HG03571 (cell line): ENCODE measurements at regions not wholly inside any gene's neighbourhood (a gene's known extent, or its start where the extent isn't known, plus 50 kb on each side); places are given as distances from the start of the nearest gene placed in this dataset.
"Not testable (repeated sequence)": the region's sequence is repeated elsewhere in the genome, so short reads cannot be mapped to it uniquely, and the experiment has no call there.

ENCODE experiments used
- ATAC-seq: cut with Tn5 transposase; IDR thresholded peaks from one replicate; pipeline ENCODE4 v1.9.1; 2021; ENCODE audit not compliant: unreplicated experiment

- no peak for ATAC-seq
Measured at GRCh38 chr9:115766370-115766955, 387.1 kb upstream of the PAPPA start.

DNA sequence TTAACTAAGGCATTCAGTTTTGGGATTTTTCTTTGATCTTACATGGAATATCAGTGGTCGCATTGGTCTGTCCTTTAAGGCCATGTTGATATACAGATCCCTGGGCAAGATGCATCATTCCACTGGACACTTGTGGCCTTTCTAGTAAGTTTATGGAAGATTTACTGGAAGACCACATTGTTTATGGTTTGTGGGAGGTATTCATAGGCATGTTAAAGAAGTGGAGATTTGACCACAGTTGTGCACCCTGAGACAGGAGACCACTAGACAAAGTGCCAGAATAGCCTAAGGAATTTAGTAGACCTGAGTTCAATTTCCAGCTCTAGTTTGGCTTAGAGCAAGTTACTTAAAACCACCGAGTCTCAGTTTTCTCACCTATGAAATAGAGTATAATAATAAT is 383.1 kb upstream of the PAPPA start:
- ATAC-seq = no peak

- ATAC-seq = no peak
Measured at GRCh38 chr9:115775659-115776058, 377.9 kb upstream of the PAPPA start.

GRCh38 chr9:115777610-115778009 is 376.0 kb upstream of the PAPPA start:
- no peak for ATAC-seq

GRCh38 chr9:115781070-115781736 is 372.4 kb upstream of the PAPPA start:
- no peak for ATAC-seq

DNA sequence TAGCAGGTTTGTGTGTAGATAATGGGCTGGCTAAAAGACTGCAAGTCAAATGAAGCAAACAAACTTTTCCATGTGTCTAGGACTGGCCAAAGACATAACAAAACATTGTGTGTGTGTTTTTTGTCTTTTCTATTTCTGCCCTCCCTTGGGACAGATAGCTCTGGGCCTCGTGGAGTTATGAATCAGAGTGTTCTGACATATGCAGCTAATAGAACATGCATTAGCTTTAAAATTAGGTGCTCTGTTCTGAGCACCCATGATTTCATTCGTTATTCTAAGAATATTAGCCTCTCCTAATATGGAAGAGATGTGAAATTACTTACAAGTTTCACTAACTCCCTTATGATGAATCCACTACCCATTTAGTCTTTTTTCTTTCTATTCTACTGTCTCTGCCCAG is 367.3 kb upstream of the PAPPA start:
- no peak for ATAC-seq

- no peak for ATAC-seq
Measured at GRCh38 chr9:115790520-115790919, 363.1 kb upstream of the PAPPA start.

DNA sequence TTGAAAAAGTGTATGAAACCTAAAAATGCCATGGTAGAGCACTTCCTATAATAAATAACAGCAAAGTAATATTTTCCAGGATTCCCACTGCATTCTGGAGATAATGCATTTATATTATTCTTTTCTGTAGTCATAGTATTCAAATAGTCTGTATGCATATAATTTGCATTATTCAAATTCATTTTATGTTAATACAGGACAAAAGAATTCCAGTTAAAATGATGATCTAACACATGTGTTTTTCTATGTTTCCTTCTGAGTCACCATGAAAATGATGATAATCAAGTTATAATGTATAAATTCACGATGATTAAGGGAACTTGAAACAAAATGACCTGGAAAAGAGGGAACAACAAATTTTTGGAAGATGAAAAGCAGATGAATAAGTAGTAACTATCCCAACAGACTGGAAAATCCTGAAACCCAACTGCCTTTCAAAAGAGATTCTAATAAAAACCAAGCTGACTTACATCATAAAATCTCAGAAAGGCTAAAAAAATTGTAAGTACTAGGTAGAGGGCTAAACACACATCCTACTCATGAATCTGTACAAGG is 358.6 kb upstream of the PAPPA start:
- ATAC-seq = no peak

GRCh38 chr9:115799734-115800133 is 353.9 kb upstream of the PAPPA start:
- ATAC-seq = no peak

- no peak for ATAC-seq
Measured at GRCh38 chr9:115804206-115804605, 349.4 kb upstream of the PAPPA start.

- ATAC-seq = no peak
Measured at GRCh38 chr9:115808108-115808507, 345.5 kb upstream of the PAPPA start.

- no peak for ATAC-seq
Measured at GRCh38 chr9:115808695-115809094, 344.9 kb upstream of the PAPPA start.

- no peak for ATAC-seq
Measured at GRCh38 chr9:115810166-115810565, 343.4 kb upstream of the PAPPA start.

- ATAC-seq = no peak
Measured at GRCh38 chr9:115814081-115814480, 339.5 kb upstream of the PAPPA start.

DNA sequence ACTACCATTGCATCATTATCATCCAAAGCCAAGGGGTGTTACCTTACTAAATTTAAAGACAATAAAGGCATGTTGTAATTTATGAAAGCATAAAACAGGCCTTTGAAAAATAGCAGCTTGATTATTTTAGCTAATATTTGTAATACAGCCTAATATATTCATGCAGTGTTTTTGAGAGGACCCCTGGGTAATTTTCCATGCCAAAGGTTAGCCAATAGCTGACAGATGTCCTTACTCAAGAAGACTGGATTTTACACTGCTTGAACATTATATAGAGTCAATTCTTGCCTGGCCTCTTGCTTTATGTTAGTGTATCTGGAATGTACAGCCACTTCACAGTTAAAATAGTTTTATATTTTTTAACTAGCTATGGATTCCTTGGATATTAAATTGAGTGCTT is 337.8 kb upstream of the PAPPA start:
- no peak for ATAC-seq

GRCh38 chr9:115818651-115819050 is 334.9 kb upstream of the PAPPA start:
- ATAC-seq = not testable (repeated sequence)

GRCh38 chr9:115832031-115832430 is 321.6 kb upstream of the PAPPA start:
- no peak for ATAC-seq

DNA sequence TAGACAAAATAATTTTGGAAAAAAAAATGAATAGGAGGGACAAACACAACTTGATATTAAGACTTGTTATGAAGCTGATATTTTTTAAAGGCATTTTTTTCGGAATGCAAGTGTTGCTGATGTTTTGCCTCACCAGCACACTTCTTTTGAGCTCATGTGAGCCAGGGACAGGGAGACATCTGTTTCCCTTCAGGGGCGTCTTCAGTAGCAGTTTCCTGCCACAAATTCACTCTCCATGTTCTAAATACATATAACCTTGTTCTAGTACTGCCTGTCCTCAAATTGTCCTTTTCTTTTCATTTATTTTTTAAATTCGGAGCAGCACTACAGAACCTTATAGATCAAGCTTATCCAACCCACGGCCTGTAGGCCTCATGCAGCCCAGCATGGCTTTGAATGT is 316.0 kb upstream of the PAPPA start:
- ATAC-seq = no peak

DNA sequence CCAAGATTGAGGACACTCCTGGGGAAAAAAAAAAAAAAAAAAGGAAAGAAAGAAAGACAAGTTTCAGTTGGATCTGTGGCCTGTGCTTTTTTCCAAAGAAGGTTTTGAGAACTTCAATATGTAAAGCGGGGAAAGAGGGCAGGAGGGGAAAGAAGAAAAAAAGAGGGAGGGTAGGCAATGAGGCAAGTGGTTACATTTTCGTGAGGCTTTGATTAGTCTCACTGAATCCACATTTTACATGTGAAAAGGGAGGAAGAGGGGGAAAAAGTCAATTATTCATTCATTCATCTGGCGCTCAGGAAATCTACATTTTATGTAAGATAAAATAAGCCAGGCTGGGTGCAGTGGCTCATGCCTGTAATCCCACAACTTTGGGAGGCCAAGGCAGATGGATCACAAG is 315.2 kb upstream of the PAPPA start:
- no peak for ATAC-seq

DNA sequence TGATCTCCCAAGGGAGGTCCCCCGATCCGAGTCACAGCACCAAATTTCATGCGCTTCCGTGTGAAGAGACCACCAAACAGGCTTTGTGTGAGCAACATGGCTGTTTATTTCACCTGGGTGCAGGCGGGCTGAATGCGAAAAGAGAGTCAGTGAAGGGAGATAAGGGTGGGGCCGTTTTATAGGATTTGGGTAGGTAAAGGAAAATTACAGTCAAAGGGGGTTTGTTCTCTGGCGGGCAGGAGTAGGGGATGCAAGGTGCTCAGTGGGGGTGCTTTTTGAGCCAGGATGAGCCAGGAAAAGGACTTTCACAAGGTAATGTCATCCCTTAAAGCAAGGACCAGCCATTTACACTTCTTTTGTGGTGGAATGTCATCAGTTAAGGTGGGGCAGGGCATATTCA is 309.2 kb upstream of the PAPPA start:
- not testable (repeated sequence) for ATAC-seq

- ATAC-seq = no peak
Measured at GRCh38 chr9:115845648-115846312, 307.8 kb upstream of the PAPPA start.

- ATAC-seq = no peak
Measured at GRCh38 chr9:115847216-115847615, 306.4 kb upstream of the PAPPA start.
